Activated naive CD4-positive, alpha-beta T cell treated with anti-CD3 and anti-CD28 coated beads, Interleukin-2, amount 50 U/mL, for 24 hours (primary cell): ENCODE measurements at regions not wholly inside any gene's neighbourhood (a gene's known extent, or its start where the extent isn't known, plus 50 kb on each side); places are given as distances from the start of the nearest gene placed in this dataset.

ENCODE experiments used
- H3K27ac Mint-ChIP-seq: one replicate; pipeline ENCODE4 v1.8.0; 2021; ENCODE audit warnings: mild to moderate bottlenecking, mixed read lengths
- H3K27me3 Mint-ChIP-seq: one replicate; pipeline ENCODE4 v1.8.0; 2021; ENCODE audit warnings: mixed read lengths
- H3K36me3 Mint-ChIP-seq: one replicate; pipeline ENCODE4 v1.8.0; 2021; ENCODE audit warnings: mixed read lengths
- H3K4me1 Mint-ChIP-seq: one replicate; pipeline ENCODE4 v1.8.0; 2021; ENCODE audit warnings: mixed read lengths
- H3K4me3 Mint-ChIP-seq: one replicate; pipeline ENCODE4 v1.8.0; 2021; ENCODE audit warnings: mild to moderate bottlenecking, mixed read lengths
- H3K9me3 Mint-ChIP-seq: one replicate; pipeline ENCODE4 v1.8.0; 2021; ENCODE audit warnings: mixed read lengths

DNA sequence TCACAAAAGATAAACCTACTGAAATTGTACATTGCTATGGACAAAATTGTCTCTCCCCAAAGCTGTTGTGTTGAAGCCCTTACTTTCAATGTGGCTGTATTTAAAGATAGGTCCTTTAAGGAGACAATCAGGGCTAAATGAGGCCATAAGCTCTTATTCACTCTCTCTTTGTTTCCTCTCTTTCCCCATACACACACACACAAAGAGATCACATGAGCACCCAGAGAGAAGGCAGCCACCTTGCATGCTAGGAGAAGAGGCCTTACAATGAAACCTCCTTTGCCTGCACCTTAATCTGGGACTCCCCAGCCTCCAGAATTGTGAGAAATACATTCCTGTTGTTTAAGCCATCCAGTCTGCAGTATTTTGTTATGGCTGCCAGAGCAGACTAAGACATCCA, 1295.6 kb upstream of the CDH6 start:
- H3K9me3 Mint-ChIP-seq: peaks cover 5% of the 10 kb centered on the region
- H3K27me3 Mint-ChIP-seq: no peaks in the 10 kb centered on the region
- H3K27ac Mint-ChIP-seq: no peak overlapping the region
- H3K4me3 Mint-ChIP-seq: no peak overlapping the region
- H3K4me1 Mint-ChIP-seq: no peaks in the 10 kb centered on the region
- no peaks in the 10 kb centered on the region for H3K36me3 Mint-ChIP-seq

DNA sequence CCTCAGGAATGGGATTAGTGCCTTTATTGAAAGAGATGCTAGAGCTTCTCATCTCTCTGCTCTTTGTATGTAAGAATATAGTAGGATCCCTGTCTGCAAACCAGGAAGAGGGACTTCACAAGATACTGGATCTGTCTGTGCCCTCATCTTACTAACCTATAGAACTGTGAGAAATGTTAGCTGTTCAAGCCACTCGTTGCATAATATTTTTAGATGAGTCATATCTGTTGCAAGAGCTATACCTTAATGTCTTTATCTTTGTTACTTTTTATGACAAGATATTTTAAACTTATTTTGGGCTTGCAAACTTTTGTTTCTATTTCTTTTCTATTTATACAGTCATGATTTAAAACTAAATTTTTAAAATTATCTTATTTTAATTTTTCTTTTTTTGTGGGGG, 1296.8 kb upstream of the CDH6 start:
- Mint-ChIP-seq H3K4me1 (no peaks in the 10 kb centered on the region), H3K27ac (no peak overlapping the region), H3K9me3 (peaks cover 5% of the 10 kb centered on the region)

DNA sequence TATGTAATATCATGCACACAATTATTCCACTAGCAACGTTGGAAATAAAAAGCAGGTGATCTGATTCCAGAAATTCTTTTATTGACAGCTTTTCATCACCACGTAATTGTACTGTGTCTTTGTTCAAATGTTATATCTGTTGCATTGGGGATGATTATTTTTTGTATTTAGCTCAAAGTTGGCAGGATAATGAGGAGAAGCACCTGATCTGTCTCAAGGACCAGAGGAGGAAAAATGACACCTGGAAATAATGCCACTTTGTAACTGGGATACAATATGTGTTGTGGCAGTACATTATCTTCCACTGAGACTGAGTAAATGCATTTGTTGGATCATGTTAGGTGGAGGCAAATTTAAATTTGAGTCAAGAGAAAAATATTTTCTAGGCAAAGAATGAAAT, 1298.8 kb upstream of the CDH6 start:
- Mint-ChIP-seq H3K4me3 (no peak overlapping the region), H3K27me3 (no peaks in the 10 kb centered on the region), H3K36me3 (no peaks in the 10 kb centered on the region), H3K4me1 (no peaks in the 10 kb centered on the region), H3K9me3 (peaks cover 5% of the 10 kb centered on the region), H3K27ac (no peak overlapping the region)

More for the DNA sequence above, 1296.8 kb upstream of the CDH6 start:
- no peaks in the 10 kb centered on the region for H3K36me3 Mint-ChIP-seq
- H3K27me3 Mint-ChIP-seq: no peaks in the 10 kb centered on the region
- H3K4me3 Mint-ChIP-seq: no peak overlapping the region

DNA sequence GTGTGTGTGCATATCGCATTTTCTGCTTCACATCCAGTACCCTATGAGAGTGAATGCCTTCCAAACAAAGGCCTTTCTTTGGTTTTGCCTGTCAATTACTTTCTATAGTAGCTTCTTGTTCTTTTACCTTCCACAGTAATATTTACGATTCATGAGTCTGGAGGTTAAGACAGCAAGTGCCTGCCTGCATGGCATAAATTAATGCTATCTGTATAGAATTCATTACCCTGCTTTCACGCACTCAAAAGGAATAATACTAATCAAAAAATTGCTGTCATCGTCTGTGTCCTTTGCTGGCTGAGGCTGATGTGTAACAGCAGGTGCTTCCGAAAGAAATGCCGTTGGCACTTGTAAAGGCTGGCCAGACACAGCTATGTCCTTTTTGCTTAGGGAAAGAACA, 1304.4 kb upstream of the CDH6 start:
- Mint-ChIP-seq H3K27me3 (no peaks in the 10 kb centered on the region), H3K27ac (no peak overlapping the region), H3K36me3 (no peaks in the 10 kb centered on the region), H3K9me3 (no peaks in the 10 kb centered on the region), H3K4me3 (no peak overlapping the region), H3K4me1 (no peaks in the 10 kb centered on the region)

DNA sequence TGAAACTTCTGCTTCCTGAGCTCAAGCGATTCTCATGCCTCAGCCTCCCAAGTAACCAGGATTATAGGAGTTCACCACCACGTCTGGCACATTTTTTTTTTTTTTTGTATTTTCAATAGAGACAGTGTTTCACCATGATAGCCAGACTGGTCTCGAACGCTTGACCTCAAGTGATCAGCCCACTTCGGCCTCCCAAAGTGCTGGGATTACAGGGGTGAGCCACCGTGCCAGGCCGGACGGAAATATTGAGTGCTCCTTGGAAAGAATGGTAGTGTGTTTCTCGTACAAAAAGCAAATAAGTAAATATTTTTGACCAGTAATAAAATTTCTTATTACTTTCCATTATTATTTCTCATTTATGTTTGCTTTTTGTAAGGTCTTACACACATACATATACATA, 1307.9 kb upstream of the CDH6 start:
- no peaks in the 10 kb centered on the region for H3K9me3 Mint-ChIP-seq
- H3K27ac Mint-ChIP-seq: no peak overlapping the region
- no peaks in the 10 kb centered on the region for H3K36me3 Mint-ChIP-seq
- H3K4me3 Mint-ChIP-seq: no peak overlapping the region
- no peaks in the 10 kb centered on the region for H3K27me3 Mint-ChIP-seq
- H3K4me1 Mint-ChIP-seq: no peaks in the 10 kb centered on the region

DNA sequence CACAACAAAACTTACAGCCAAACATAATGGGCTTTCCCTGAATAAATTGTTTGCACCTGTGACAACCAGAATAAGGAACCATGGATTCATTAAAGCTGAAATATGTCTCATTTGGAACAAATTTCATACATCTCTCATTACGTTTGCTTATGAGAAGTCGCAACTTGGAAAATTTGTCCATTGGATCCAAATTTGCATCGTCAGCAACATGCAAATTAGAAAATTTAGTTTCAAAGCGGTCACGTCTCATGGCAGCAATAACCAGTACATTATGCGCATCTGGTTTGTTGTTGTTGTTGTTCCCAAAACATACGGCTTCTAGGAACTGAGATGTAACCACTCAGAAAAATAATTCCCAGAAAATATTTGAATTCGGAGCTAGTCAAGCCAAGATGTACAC, 1311.5 kb upstream of the CDH6 start:
- H3K9me3 Mint-ChIP-seq: peaks cover 10% of the 10 kb centered on the region

DNA sequence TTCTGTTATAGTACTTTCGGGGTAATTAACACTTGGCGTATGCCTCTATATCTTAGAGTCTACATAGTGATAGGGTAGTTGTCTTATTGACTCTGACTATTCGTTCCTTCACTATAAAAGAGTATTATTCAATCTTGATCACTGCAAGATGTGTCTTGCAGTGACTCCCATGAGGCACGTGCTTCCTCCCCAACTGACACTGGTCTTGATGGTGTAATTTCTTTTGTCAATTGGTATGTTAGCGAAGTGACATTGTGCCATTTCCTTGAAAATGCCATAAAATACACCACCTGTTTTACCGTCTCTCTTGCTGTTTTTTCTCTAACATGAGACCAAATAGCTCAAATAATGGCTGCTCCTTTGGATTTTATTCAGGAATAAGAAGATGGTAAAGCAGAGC, 1314.1 kb upstream of the CDH6 start:
- H3K4me1 Mint-ChIP-seq: no peaks in the 10 kb centered on the region
- no peaks in the 10 kb centered on the region for H3K36me3 Mint-ChIP-seq
- H3K9me3 Mint-ChIP-seq: peaks cover 14% of the 10 kb centered on the region
- no peak overlapping the region for H3K27ac Mint-ChIP-seq
- H3K4me3 Mint-ChIP-seq: no peak overlapping the region
- no peaks in the 10 kb centered on the region for H3K27me3 Mint-ChIP-seq

More for the DNA sequence above, 1311.5 kb upstream of the CDH6 start:
- H3K36me3 Mint-ChIP-seq: no peaks in the 10 kb centered on the region
- no peak overlapping the region for H3K4me3 Mint-ChIP-seq
- H3K27ac Mint-ChIP-seq: no peak overlapping the region
- no peaks in the 10 kb centered on the region for H3K27me3 Mint-ChIP-seq
- no peaks in the 10 kb centered on the region for H3K4me1 Mint-ChIP-seq

DNA sequence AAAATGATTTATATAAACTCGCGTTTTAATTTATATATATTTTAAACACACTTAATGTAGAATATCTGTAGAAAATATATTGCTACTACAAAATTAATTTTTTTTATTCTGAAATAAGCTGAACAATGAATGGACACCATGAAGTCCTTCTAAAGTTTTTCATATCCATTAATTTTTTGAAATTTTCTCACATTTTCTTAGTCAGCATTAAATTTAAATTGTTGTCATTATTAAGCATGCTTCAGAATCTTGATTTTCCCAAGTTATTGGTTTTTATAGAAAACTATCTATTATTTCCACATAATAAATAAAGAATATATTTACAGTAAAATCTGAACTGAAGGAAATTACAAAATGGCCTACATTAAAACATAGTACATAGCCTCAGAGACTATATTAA, 1314.9 kb upstream of the CDH6 start:
- Mint-ChIP-seq H3K4me1 (no peaks in the 10 kb centered on the region), H3K4me3 (no peak overlapping the region), H3K27me3 (no peaks in the 10 kb centered on the region), H3K27ac (no peak overlapping the region), H3K36me3 (no peaks in the 10 kb centered on the region), H3K9me3 (peaks cover 14% of the 10 kb centered on the region)

DNA sequence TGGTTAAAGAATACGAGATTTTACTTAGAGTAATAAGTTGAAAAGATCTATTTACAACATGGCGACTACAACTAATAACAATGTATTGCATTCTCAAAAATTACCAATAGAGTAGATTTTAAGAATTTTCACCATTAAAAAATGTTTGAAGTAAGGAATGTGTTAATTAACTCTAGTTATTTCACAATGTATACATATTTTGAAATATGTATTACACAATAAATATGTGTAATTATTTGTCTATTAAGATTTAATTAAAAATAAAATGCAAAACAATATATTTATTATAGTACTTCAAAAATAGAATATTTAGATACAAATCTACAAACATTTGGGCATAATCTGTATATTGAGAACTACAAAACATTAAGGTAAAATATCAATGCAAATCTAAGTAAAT, 1326.3 kb upstream of the CDH6 start:
- Mint-ChIP-seq H3K9me3 (no peaks in the 10 kb centered on the region), H3K27me3 (no peaks in the 10 kb centered on the region), H3K27ac (no peak overlapping the region), H3K4me1 (no peaks in the 10 kb centered on the region), H3K36me3 (no peaks in the 10 kb centered on the region), H3K4me3 (no peak overlapping the region)

DNA sequence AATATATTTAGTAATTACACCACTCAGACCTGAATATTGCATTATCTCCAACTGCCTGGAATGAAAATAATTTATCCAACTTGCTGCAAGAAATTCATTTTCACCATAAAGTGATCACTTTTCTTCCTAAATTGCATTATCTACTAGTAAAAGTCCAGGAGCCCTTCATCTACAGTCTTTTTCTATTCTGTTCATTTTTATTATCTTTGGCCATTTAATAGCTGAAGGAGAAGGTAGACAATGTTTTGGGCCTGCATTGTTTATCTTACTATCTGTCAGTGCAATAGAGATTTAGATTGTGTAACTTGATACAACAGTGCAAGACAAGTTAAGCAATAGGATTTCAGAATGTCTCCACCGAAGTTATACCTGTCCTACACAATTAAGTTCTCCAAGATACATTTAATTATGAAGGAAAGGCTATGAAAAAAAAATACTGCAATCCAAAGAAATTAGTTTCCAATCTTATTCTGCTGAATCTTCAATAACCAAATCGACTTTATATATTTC, 1339.7 kb upstream of the CDH6 start:
- H3K4me1 Mint-ChIP-seq: no peaks in the 10 kb centered on the region

DNA sequence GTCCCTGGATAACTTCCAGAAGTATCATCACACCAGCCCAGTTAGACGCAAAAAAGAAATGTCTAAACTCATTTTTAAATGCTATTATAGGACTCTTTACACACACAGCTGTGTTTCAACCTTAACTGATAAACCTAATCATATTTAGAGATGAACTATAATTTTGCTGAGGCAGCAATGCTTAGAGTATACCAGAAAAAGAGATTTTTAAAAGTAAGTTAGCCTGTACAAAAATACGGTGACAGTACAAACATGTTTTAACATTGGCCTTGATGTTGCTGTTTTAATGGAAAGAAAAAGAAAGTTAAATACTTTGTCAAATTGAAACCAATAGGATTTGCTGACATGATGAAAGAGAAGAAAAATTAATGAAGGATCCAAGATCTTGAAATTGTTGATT, 1341.2 kb upstream of the CDH6 start:
- Mint-ChIP-seq H3K27ac (no peak overlapping the region), H3K27me3 (no peaks in the 10 kb centered on the region), H3K9me3 (peaks cover 17% of the 10 kb centered on the region), H3K36me3 (no peaks in the 10 kb centered on the region), H3K4me1 (no peaks in the 10 kb centered on the region), H3K4me3 (no peak overlapping the region)

More for the DNA sequence above, 1339.7 kb upstream of the CDH6 start:
- Mint-ChIP-seq H3K4me3 (no peak overlapping the region), H3K27me3 (no peaks in the 10 kb centered on the region), H3K27ac (no peak overlapping the region), H3K9me3 (peaks cover 20% of the 10 kb centered on the region), H3K36me3 (no peaks in the 10 kb centered on the region)

DNA sequence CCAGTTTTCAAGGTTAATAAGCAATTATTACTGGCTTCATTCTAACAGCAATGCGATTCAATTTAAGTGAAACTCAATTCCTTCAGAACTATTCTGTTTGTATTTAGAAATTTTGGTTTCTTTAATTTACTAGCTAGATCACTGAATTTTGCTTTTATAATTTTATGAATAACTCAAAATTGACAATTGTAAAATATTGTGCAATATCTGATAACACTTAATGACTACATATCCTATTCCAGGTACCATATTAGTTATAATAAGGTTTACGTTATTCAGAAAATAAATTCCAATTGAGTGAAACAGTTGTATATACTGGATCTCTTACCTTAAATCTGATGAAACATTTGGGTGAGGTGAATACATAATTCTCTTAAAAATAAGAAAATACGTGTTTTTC, 1348.3 kb upstream of the CDH6 start:
- H3K4me1 Mint-ChIP-seq: no peaks in the 10 kb centered on the region
- no peak overlapping the region for H3K4me3 Mint-ChIP-seq
- peaks cover 10% of the 10 kb centered on the region for H3K9me3 Mint-ChIP-seq
- no peak overlapping the region for H3K27ac Mint-ChIP-seq
- H3K36me3 Mint-ChIP-seq: no peaks in the 10 kb centered on the region
- H3K27me3 Mint-ChIP-seq: no peaks in the 10 kb centered on the region

DNA sequence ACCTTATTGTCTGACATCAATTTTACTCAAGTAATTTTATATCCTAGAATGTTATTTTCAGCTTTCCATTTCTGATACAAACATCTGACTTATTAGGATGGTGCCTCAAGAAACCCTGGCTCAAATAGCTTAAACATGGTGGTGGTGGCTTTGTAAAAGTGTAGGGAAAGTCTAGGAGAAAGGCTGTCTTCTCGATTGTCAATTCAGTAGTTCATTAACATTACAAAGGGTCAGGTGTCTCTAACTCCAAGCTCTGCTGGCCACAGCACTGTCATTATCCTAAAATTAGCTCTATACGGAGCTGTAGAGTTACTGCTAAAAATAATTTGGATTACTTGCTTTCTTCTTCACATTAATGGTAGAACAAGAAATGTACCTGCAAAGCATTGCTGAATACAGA, 1360.1 kb upstream of the CDH6 start:
- no peak overlapping the region for H3K27ac Mint-ChIP-seq
- no peaks in the 10 kb centered on the region for H3K4me1 Mint-ChIP-seq
- H3K4me3 Mint-ChIP-seq: no peak overlapping the region
- no peaks in the 10 kb centered on the region for H3K27me3 Mint-ChIP-seq
- H3K9me3 Mint-ChIP-seq: no peaks in the 10 kb centered on the region
- H3K36me3 Mint-ChIP-seq: no peaks in the 10 kb centered on the region

DNA sequence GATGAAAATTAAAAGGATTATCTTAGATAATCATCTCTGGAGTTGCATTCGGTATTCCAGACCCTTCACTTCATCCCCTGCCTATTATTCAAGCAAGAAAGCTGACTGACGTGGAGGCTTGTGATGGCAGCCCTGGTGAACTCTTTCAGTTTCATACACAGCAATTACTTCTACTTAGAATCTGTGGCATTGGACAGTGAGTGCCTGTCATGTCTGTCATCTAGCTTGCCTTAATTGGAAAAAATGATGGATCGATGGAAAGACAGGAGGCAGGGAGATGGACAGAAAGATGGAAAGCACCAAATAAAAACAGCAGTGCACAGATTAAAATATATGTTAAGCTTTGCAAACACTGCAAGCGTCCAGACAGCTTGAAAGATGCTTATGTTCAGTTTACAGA, 1371.0 kb upstream of the CDH6 start:
- Mint-ChIP-seq H3K4me3 (no peak overlapping the region), H3K36me3 (no peaks in the 10 kb centered on the region), H3K4me1 (no peaks in the 10 kb centered on the region)

DNA sequence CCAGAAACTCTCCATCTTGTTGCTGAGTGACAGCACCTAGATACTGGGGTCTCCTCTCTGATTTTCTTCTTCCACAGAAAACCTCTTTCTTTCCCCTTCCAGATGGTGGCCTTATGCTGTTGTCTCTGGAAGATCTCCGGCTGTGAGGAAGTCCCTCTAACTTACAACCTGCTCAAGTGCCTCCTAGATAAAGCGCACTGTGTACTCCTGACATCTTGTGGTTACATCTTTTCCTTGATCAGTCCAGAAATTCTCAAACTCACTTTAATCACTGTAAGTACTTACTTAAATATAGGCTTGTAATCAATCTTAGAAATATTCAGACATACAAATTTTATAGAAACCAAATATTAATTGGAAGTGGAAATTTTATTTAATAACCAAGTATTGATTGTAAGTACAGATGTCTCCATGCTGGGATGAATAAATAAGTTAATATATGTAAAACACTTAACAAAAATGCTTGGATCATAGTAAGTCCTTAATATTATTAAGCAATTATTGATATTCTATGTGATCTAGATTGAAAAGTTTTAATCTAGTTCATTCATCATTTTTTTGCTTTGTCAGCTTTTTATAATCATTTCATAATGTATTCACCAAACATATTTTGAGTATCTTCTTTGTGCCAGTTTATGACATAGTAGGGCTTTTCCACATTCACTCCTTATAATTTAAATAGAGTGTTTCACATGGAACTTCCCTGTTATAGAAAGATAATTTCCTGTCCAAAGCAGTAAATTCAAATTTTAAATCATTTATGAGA, 1381.4 kb upstream of the CDH6 start:
- no peak overlapping the region for H3K27ac Mint-ChIP-seq
- H3K36me3 Mint-ChIP-seq: no peaks in the 10 kb centered on the region
- no peaks in the 10 kb centered on the region for H3K9me3 Mint-ChIP-seq
- H3K4me1 Mint-ChIP-seq: no peaks in the 10 kb centered on the region
- H3K27me3 Mint-ChIP-seq: no peaks in the 10 kb centered on the region
- no peak overlapping the region for H3K4me3 Mint-ChIP-seq

More for the DNA sequence above, 1371.0 kb upstream of the CDH6 start:
- H3K9me3 Mint-ChIP-seq: peaks cover 11% of the 10 kb centered on the region
- H3K27me3 Mint-ChIP-seq: no peaks in the 10 kb centered on the region
- no peak overlapping the region for H3K27ac Mint-ChIP-seq

DNA sequence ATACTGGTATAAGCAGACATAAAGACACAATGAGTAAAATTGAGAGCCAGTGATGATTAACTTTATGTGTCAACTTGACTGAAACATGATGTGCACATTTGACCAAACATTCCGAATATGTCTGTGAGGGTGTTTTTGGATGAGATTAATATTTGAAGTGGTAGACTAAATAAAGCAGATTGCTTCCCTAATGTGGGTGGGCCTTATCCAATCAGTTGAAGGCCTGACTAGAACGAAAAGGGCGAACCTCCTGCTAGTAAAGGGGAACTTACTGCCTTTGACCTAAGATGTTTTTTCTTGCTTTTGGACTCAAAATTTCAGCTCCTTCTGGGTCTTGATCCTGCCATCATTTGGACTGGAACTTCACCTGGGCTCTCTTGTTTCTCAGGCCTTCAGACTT, 1387.7 kb upstream of the CDH6 start:
- Mint-ChIP-seq H3K27me3 (no peaks in the 10 kb centered on the region), H3K27ac (no peak overlapping the region), H3K36me3 (no peaks in the 10 kb centered on the region), H3K4me3 (no peak overlapping the region), H3K4me1 (no peaks in the 10 kb centered on the region), H3K9me3 (peaks cover 12% of the 10 kb centered on the region)

DNA sequence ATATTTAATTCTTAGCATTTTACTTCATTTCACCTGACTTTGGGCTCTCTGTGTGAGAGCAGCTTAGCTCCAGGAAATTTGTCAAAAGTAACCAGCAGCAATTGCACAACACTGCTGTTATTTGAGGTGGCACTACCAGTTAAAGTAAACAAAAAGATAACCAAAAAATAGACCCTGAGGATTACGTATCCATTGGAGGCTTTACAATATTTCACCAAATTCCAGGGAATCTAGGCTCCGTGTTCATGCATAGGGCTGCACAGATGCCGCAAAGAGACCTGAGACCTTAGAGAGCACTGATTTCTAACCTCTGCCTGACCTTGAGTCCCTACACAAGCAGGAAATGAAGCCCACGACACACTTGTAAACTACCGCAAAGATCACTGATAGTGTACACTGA, 1392.7 kb upstream of the CDH6 start:
- peaks cover 4% of the 10 kb centered on the region for H3K9me3 Mint-ChIP-seq
- H3K4me1 Mint-ChIP-seq: no peaks in the 10 kb centered on the region
- no peaks in the 10 kb centered on the region for H3K27me3 Mint-ChIP-seq
- no peak overlapping the region for H3K27ac Mint-ChIP-seq
- no peaks in the 10 kb centered on the region for H3K36me3 Mint-ChIP-seq
- H3K4me3 Mint-ChIP-seq: no peak overlapping the region
